Ishikawa (cell line): ENCODE measurements at regions not wholly inside any gene's neighbourhood (a gene's known extent, or its start where the extent isn't known, plus 50 kb on each side); places are given as distances from the start of the nearest gene placed in this dataset.
A peak's percentile ranks its signal among the peaks of the same experiment; 100 is the strongest.

Source experiments
- CEBPB ChIP-seq: IDR thresholded peaks from 2 replicates; pipeline ENCODE4 v1.6.1; 2012
- CREB1 ChIP-seq: IDR thresholded peaks from 2 replicates; pipeline ENCODE4 v1.6.1; 2012; ENCODE audit warnings: low read depth
- EGR1 ChIP-seq: IDR thresholded peaks from 2 replicates; pipeline ENCODE4 v1.6.1; 2012
- EP300 ChIP-seq: IDR thresholded peaks from 2 replicates; pipeline ENCODE4 v1.6.1; 2012; ENCODE audit warnings: borderline replicate concordance
- FOXM1 ChIP-seq: IDR thresholded peaks from 2 replicates; pipeline ENCODE4 v1.6.1; 2012; ENCODE audit warnings: low read depth, borderline replicate concordance
- NFIC ChIP-seq: IDR thresholded peaks from 2 replicates; pipeline ENCODE4 v1.6.1; 2012
- RAD21 ChIP-seq: IDR thresholded peaks from 2 replicates; pipeline ENCODE4 v1.6.1; 2012; ENCODE audit warnings: low read depth
- TAF1 ChIP-seq: IDR thresholded peaks from 2 replicates; pipeline ENCODE4 v1.6.1; 2012; ENCODE audit warnings: low read depth, mild to moderate bottlenecking
- TCF12 ChIP-seq: IDR thresholded peaks from 2 replicates; pipeline ENCODE4 v1.6.1; 2012; ENCODE audit warnings: low read depth
- TEAD4 ChIP-seq: IDR thresholded peaks from 2 replicates; pipeline ENCODE4 v1.6.1; 2012
- YY1 ChIP-seq: IDR thresholded peaks from 2 replicates; pipeline ENCODE4 v1.6.1; 2012; ENCODE audit warnings: low read depth
- ZBTB7A ChIP-seq: IDR thresholded peaks from 2 replicates; pipeline ENCODE4 v1.6.1; 2012; ENCODE audit warnings: low read depth
- TF ChIP-seq, protein P1 (sequence below): IDR thresholded peaks from 2 replicates; pipeline ENCODE4 v1.6.1; 2012
- TF ChIP-seq, protein P2 (sequence below): IDR thresholded peaks from 2 replicates; pipeline ENCODE4 v1.6.1; 2012; ENCODE audit warnings: low read depth, mild to moderate bottlenecking
- TF ChIP-seq, protein P3 (sequence below): IDR thresholded peaks from 2 replicates; pipeline ENCODE4 v1.6.1; 2012

DNA sequence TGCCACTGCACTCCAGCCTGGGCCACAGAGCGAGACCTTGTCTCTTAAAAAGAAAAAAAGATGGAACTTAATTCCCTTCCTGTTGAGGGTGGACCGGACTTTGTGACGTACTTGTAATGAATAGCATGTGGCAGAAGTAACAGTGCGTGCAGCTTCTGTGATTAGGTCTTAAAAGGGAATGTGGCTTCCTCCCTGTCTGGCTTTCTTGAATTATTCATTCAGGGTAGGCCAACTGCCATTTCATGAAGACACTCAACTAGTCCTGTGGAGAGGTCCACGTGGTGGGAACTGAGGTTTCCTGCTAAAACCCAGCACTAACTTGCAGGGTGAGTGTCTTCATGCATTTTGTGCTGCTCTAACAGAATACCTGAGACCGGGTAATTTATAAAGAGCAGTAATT is 98.9 kb upstream of the PIAS1 start:
- no peak for TF ChIP-seq CEBPB
- TF ChIP-seq, protein P1, sequence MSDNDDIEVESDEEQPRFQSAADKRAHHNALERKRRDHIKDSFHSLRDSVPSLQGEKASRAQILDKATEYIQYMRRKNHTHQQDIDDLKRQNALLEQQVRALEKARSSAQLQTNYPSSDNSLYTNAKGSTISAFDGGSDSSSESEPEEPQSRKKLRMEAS: no peak
- TF ChIP-seq EGR1: no peak
- TF ChIP-seq NFIC: no peak
- TF ChIP-seq EP300: no peak
- TF ChIP-seq RAD21: no peak
- no peak for TF ChIP-seq TEAD4
- TF ChIP-seq, protein P2, sequence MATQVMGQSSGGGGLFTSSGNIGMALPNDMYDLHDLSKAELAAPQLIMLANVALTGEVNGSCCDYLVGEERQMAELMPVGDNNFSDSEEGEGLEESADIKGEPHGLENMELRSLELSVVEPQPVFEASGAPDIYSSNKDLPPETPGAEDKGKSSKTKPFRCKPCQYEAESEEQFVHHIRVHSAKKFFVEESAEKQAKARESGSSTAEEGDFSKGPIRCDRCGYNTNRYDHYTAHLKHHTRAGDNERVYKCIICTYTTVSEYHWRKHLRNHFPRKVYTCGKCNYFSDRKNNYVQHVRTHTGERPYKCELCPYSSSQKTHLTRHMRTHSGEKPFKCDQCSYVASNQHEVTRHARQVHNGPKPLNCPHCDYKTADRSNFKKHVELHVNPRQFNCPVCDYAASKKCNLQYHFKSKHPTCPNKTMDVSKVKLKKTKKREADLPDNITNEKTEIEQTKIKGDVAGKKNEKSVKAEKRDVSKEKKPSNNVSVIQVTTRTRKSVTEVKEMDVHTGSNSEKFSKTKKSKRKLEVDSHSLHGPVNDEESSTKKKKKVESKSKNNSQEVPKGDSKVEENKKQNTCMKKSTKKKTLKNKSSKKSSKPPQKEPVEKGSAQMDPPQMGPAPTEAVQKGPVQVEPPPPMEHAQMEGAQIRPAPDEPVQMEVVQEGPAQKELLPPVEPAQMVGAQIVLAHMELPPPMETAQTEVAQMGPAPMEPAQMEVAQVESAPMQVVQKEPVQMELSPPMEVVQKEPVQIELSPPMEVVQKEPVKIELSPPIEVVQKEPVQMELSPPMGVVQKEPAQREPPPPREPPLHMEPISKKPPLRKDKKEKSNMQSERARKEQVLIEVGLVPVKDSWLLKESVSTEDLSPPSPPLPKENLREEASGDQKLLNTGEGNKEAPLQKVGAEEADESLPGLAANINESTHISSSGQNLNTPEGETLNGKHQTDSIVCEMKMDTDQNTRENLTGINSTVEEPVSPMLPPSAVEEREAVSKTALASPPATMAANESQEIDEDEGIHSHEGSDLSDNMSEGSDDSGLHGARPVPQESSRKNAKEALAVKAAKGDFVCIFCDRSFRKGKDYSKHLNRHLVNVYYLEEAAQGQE: no peak
- no peak for TF ChIP-seq YY1
- TF ChIP-seq, protein P3, sequence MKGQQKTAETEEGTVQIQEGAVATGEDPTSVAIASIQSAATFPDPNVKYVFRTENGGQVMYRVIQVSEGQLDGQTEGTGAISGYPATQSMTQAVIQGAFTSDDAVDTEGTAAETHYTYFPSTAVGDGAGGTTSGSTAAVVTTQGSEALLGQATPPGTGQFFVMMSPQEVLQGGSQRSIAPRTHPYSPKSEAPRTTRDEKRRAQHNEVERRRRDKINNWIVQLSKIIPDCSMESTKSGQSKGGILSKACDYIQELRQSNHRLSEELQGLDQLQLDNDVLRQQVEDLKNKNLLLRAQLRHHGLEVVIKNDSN: no peak

DNA sequence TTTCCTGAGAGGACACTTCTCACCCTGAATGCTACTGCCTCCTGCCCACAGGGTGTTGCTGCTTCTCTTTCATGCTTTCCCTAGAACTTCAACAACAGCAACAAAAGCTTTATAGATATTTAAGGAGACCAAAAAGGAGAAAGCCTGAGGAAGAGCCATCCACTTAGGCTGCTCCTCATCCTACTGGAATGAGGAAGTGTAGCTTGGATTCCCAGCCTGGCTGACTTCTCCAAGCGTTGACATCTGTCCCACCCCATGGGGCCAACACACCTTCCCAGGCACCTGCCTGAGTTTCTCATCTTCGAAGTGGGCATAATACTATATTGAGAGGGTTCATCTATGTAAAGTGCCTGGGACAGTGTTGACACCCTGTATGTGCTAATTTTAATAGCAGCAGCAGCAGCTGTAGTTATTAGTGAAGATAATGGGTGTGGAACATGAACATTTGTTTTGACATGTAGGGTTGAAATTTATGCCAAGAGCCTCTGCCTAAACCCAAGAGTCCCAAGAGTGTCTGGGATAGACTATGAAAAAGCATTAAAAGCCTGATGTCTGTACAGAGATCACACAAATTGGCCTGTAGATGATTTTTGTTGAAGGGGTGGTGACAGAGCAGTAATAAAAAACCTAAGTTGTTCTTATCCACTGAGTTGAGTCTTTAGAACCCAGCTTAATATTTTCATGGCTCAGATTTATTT is 96.5 kb upstream of the PIAS1 start:
- TF ChIP-seq EGR1 (no peak), TAF1 (no peak)
- TF ChIP-seq, protein P3: no peak
- TF ChIP-seq, protein P1: no peak

DNA sequence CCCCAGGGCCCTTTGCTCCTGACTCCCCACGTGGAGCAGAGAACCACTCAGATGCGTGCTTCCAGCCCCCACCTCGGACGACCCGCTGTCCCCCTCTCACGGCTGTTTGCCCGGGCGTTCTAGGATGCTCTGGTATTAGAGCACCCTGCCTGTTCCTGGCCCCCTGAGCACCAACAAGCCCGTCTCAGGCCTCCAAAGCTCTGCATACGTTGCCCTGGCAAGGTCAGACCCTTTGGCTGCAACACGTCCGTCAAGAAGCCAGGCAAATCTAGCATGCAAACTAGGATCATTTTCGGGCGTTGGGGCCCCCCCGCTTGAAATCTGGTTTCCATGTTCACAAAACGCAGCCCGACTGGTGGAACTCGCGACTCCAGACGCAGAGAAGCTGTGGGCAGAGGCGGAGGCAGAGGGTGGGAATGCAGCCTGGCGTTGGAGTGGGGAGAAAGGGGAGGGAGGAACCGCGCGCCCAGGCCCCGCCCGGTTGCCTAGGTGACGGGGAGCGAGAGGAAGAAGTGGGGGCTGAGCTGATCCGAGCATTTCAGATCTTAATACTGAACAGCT is 86.2 kb upstream of the PIAS1 start:
- TF ChIP-seq CREB1 (no peak), NFIC (no peak), RAD21 (peak; percentile 1; the same call in 1 of the 2 replicates)

DNA sequence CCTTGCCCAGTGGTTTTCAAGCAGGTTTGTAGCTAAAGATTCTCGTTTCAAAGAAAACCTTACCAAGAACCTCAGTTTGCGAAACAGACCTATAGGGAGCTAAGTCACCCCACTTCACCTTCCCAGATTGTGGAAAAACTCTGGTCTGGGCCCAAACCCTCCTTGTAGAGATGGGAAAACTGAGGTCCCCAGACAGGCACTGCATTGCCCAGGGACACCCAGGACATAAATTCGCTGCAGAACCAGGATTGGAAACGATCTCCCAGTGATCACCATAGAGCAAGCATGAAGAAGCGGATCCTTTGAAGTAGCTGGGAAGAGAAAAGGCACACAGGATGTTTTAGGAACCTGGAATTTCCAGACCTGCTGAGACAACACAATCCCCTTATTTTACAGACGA is 85.6 kb upstream of the PIAS1 start:
- TF ChIP-seq YY1: no peak
- TF ChIP-seq TEAD4: no peak
- no peak for TF ChIP-seq TCF12
- no peak for TF ChIP-seq ZBTB7A
- TF ChIP-seq FOXM1: no peak
- no peak for TF ChIP-seq TAF1
- TF ChIP-seq, protein P3: no peak
- TF ChIP-seq, protein P1: no peak
- no peak for TF ChIP-seq NFIC
- no peak for TF ChIP-seq EGR1
- TF ChIP-seq, protein P2: no peak
- TF ChIP-seq RAD21: no peak
- TF ChIP-seq CREB1: no peak
- TF ChIP-seq CEBPB: no peak
- no peak for TF ChIP-seq EP300

DNA sequence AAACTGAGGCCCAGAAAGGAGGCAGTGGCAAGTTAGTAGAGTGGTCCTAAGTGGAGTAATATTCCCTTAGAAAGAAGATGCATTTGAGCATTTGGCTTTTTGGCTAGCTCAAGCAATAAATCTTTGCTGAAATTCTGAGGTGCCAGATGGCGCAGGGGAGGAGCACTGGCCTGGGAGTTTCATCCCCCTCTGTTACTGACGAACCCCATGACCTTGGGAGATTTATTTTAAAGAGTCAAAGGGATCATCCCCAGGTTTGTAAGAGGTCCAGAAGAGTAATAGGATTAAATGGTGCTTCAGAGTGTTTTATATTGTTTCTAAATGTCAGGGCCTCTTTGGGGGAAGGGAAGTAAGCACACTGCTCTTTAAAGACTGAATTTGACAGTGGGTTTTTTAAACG is 85.1 kb upstream of the PIAS1 start:
- no peak for TF ChIP-seq TAF1
- no peak for TF ChIP-seq EP300

DNA sequence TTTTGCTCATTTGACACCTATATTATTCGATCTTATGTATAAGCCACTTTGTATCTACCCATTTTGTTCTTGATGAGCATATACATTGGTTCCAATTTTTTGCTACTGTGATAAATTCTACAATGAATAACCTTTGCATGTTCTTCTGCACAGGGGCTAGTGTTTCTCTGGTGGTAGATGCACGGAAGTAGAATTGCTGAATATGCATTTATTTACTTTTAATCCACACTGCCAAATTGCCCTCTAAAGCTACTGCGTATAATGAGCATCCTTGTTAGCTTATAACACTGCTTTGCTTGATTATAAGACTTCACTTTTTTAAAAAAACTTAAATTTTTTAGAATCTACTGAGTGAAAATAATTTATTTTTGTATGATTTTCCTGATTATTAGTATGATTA is 84.2 kb upstream of the PIAS1 start:
- TF ChIP-seq, protein P1: no peak
- TF ChIP-seq RAD21: no peak
